SH-SY5Y (cell line): ENCODE measurements at regions not wholly inside any gene's neighbourhood (a gene's known extent, or its start where the extent isn't known, plus 50 kb on each side); places are given as distances from the start of the nearest gene placed in this dataset.

ENCODE experiments used
- GATA2 ChIP-seq: IDR thresholded peaks from 2 replicates; pipeline ENCODE4 v1.6.1; 2011; ENCODE audit warnings: mild to moderate bottlenecking, low read depth, low read length
- GATA3 ChIP-seq: IDR thresholded peaks from 2 replicates; pipeline ENCODE4 v1.6.1; 2011; ENCODE audit warnings: low read depth, mild to moderate bottlenecking, low read length, moderate library complexity

DNA sequence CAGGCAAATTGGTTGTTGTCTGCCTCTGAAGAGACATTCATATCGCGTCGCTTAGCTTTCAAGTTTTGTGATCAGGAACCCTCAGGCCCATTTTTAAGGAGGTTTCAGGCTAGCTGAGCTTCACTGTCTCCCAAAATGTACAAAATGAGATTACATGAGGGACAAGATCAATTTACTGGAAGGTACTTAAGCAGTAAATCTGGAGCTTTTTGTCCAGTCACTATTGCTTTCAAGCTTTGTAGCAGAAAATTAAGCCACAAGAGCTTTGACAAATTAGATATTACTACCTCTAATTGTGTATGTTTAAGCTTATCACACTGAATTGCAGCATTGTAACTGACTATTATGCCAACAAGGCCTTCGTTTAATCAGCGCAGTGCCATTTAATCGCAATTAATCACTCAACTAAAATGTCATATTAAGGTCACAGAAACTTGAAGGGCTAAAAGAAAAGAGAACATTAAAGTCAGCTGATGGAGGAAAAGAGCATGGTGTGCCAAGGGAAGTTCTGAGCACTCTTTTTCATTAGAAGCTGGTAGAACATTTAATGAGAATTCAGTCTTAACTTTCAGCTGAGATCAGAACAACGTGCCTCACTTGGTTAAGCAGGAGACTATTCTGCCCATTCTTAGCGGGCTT lies 353.0 kb downstream of the FBXO8 start:
- peak; percentile 81 for TF ChIP-seq GATA2
- TF ChIP-seq GATA3, result peak; percentile 92
